Left lung (tissue), 4 donors: ENCODE measurements at regions not wholly inside any gene's neighbourhood (a gene's known extent, or its start where the extent isn't known, plus 50 kb on each side); places are given as distances from the start of the nearest gene placed in this dataset.
"Not testable (repeated sequence)": the region's sequence is repeated elsewhere in the genome, so short reads cannot be mapped to it uniquely, and the experiment has no call there.

Experiments
- ATAC-seq: fragments of 200-7000 bp; cut with Tn5 transposase; one replicate; pipeline ENCODE4 v1.9.1; 2020; ENCODE audit warnings: moderate library complexity
- DNase-seq, 4 donors: peaks; one replicate each; pipeline ENCODE4 v3.0.0-alpha.2; 2013 to 2020
- H3K27ac ChIP-seq, 2 donors: fragments of 200-600 bp; sonication (generic) in 1 of 2; one replicate each; pipeline versions ENCODE4 v1.5.0 to v1.8.0; 2020 to 2021
- H3K27me3 ChIP-seq, 2 donors: fragments of 200-600 bp; sonication (generic) in 1 of 2; one replicate each; pipeline versions ENCODE4 v1.5.0 to v1.8.0; 2020 to 2021
- H3K36me3 ChIP-seq, 2 donors: fragments of 200-600 bp; sonication (generic) in 1 of 2; one replicate each; pipeline versions ENCODE4 v1.5.0 to v1.8.0; 2020 to 2021
- H3K4me1 ChIP-seq, 2 donors: fragments of 200-600 bp; one replicate each; pipeline ENCODE4 v1.8.0; 2021
- H3K4me3 ChIP-seq, 2 donors: fragments of 200-600 bp; sonication (generic) in 1 of 2; one replicate each; pipeline versions ENCODE4 v1.5.0 to v1.8.0; 2020 to 2021; ENCODE audit warnings: mild to moderate bottlenecking in 1 of 2
- H3K9me3 ChIP-seq, 2 donors: fragments of 200-600 bp; sonication (generic) in 1 of 2; one replicate each; pipeline versions ENCODE4 v1.5.0 to v1.8.0; 2020 to 2021
- CTCF ChIP-seq, 2 donors: fragments of 200-600 bp; sonication (generic) in 1 of 2; IDR thresholded peaks; one replicate each; pipeline versions ENCODE4 v1.5.0 to v1.8.0; 2021; ENCODE audit warnings: antibody characterized with exemption in 2 of 2
- intact Hi-C, 2 donors: fragments of 100-400 bp; cut with DNase I; formaldehyde crosslinking; loops; one replicate each; pipeline versions ENCODE4 v1.11.2 to v1.14.2; 2022
- donor health status: DM: no; HTN: yes; CAD: no.
- donor health status: DM: no; HTN: no; CAD: no.

- no peak overlapping the region for H3K4me3 ChIP-seq
- no peak overlapping the region for H3K27ac ChIP-seq
- DNase-seq (peak in 3 of 4 donors; percentile 35 to 68 (median 42)), ATAC-seq (peak; percentile 64)
- intact Hi-C loops = no loop called here
- H3K9me3 ChIP-seq = no peaks in the 10 kb centered on the region
- no peaks in the 10 kb centered on the region for H3K36me3 ChIP-seq
- no peak for TF ChIP-seq CTCF (IDR thresholded peaks at IDR 0.05)
- H3K27me3 ChIP-seq = no peaks in the 10 kb centered on the region
- no peaks in the 10 kb centered on the region for H3K4me1 ChIP-seq
Observed at GRCh38 chr6:19892260-19892659, 55.1 kb downstream of the ID4 start.

- Histone ChIP-seq H3K9me3 (no peaks in the 10 kb centered on the region), H3K4me3 (no peak overlapping the region), H3K36me3 (no peaks in the 10 kb centered on the region), H3K27ac (no peak overlapping the region), H3K4me1 (no peaks in the 10 kb centered on the region), H3K27me3 (no peaks in the 10 kb centered on the region)
- intact Hi-C loops = no loop called here
- DNase-seq (no peak), ATAC-seq (no peak)
- no peak for TF ChIP-seq CTCF (IDR thresholded peaks at IDR 0.05)
Observed at GRCh38 chr6:19895866-19896692, 58.9 kb downstream of the ID4 start.

GRCh38 chr6:19896693-19897010 is 59.5 kb downstream of the ID4 start:
- ATAC-seq (no peak), DNase-seq (no peak)
- Histone ChIP-seq H3K36me3 (no peaks in the 10 kb centered on the region), H3K4me1 (no peaks in the 10 kb centered on the region), H3K4me3 (no peak overlapping the region), H3K27ac (no peak overlapping the region), H3K9me3 (no peaks in the 10 kb centered on the region), H3K27me3 (no peaks in the 10 kb centered on the region)
- no peak for TF ChIP-seq CTCF (IDR thresholded peaks at IDR 0.05)
- intact Hi-C loops = no loop called here

GRCh38 chr6:19898141-19898740 is 61.1 kb downstream of the ID4 start:
- Histone ChIP-seq H3K4me1 (no peaks in the 10 kb centered on the region), H3K27ac (no peak overlapping the region), H3K4me3 (no peak overlapping the region), H3K36me3 (no peaks in the 10 kb centered on the region), H3K27me3 (no peaks in the 10 kb centered on the region), H3K9me3 (no peaks in the 10 kb centered on the region)
- TF ChIP-seq CTCF (IDR thresholded peaks at IDR 0.05) = no peak
- DNase-seq = no peak
- no peak for ATAC-seq
- intact Hi-C loops = no loop called here

- DNase-seq (no peak), ATAC-seq (peak; percentile 83)
- no peaks in the 10 kb centered on the region for H3K9me3 ChIP-seq
- TF ChIP-seq CTCF (IDR thresholded peaks at IDR 0.05) = no peak
- H3K4me1 ChIP-seq = no peaks in the 10 kb centered on the region
- H3K27me3 ChIP-seq = no peaks in the 10 kb centered on the region
- H3K4me3 ChIP-seq = no peak overlapping the region
- intact Hi-C loops = no loop called here
- H3K36me3 ChIP-seq = no peaks in the 10 kb centered on the region
- no peak overlapping the region for H3K27ac ChIP-seq
Observed at GRCh38 chr6:19902201-19902600, 65.0 kb downstream of the ID4 start.

GRCh38 chr6:19904408-19904807 is 67.2 kb downstream of the ID4 start:
- intact Hi-C loops, DNase-seq, H3K9me3 ChIP-seq, H3K27ac ChIP-seq, ATAC-seq, H3K4me1 ChIP-seq, H3K4me3 ChIP-seq, H3K27me3 ChIP-seq, H3K36me3 ChIP-seq: not testable (repeated sequence)
